ENCODE measurements at regions not wholly inside any gene's neighbourhood (a gene's known extent, or its start where the extent isn't known, plus 50 kb on each side); places are given as distances from the start of the nearest gene placed in this dataset.

DNA sequence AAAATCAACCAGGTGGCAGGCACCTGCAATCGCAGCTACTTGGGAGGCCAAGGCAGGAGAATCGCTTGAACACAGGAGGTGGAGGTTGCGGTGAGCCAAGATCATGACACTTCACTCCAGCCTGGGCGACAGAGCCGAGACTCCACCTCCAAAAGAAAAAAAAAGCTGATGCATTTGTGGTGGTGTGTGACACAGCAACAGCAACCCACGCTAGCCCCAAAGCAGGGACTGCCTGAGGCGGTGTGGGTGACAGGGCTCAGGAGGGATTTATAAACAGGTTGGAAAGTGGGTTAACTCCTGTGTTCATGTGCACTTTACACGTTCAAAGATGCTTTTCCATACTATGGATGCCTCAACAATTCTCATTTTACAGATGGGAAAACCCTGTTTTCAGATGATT is 395.9 kb upstream of the PODXL start:
- no peak for DNase-seq
- no peaks in the 10 kb centered on the region for H3K4me1 Mint-ChIP-seq (ENCODE audit: low read depth)
- no peaks in the 10 kb centered on the region for H3K27me3 Mint-ChIP-seq (ENCODE audit: low read depth)
- no peaks in the 10 kb centered on the region for H3K36me3 Mint-ChIP-seq (ENCODE audit: low read depth)
- H3K9me3 Mint-ChIP-seq (ENCODE audit: insufficient read depth), result no peaks in the 10 kb centered on the region
- ChIA-PET CTCF (no interaction called here), POLR2A (no interaction called here)
- no peak for ATAC-seq
- no peak overlapping the region for H3K4me3 Mint-ChIP-seq
- no peak overlapping the region for H3K27ac Mint-ChIP-seq

- no peak for DNase-seq
- ATAC-seq, result no peak
- no peaks in the 10 kb centered on the region for H3K36me3 Mint-ChIP-seq (ENCODE audit: low read depth)
- H3K27ac Mint-ChIP-seq, result no peak overlapping the region
- H3K4me1 Mint-ChIP-seq (ENCODE audit: low read depth), result no peaks in the 10 kb centered on the region
- POLR2A ChIA-PET, result no interaction called here
- CTCF ChIA-PET, result no interaction called here
- peaks cover 5% of the 10 kb centered on the region for H3K27me3 Mint-ChIP-seq (ENCODE audit: low read depth)
- no peaks in the 10 kb centered on the region for H3K9me3 Mint-ChIP-seq (ENCODE audit: insufficient read depth)
- no peak overlapping the region for H3K4me3 Mint-ChIP-seq
Observed at GRCh38 chr7:131950758-131951157, 394.3 kb upstream of the PODXL start.

DNA sequence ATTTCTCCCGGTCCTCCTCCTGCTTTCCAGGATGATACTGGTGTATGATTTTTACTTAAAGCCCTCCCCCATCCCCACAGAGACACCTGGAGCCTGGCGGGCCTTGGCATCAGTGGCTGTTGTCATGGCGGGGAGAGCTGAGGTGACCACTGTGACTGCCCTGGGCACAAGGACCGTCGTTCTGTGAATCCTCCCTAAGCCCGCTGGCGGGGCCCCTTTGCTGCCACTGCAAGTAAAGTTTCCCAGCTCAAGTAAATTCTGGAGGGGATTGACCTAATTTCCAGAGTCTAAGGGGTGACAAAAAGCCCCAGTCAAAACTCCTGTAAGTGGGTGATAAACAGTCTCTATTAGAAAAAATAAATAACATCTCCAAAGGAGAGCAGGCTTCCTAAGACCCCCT is 393.2 kb upstream of the PODXL start:
- no peak overlapping the region for H3K4me3 Mint-ChIP-seq
- H3K4me1 Mint-ChIP-seq (ENCODE audit: low read depth), result no peaks in the 10 kb centered on the region
- DNase-seq (no peak), ATAC-seq (no peak)
- POLR2A ChIA-PET, result no interaction called here
- no peaks in the 10 kb centered on the region for H3K36me3 Mint-ChIP-seq (ENCODE audit: low read depth)
- peaks cover 5% of the 10 kb centered on the region for H3K27me3 Mint-ChIP-seq (ENCODE audit: low read depth)
- no peak overlapping the region for H3K27ac Mint-ChIP-seq
- CTCF ChIA-PET, result no interaction called here
- H3K9me3 Mint-ChIP-seq (ENCODE audit: insufficient read depth), result no peaks in the 10 kb centered on the region

DNA sequence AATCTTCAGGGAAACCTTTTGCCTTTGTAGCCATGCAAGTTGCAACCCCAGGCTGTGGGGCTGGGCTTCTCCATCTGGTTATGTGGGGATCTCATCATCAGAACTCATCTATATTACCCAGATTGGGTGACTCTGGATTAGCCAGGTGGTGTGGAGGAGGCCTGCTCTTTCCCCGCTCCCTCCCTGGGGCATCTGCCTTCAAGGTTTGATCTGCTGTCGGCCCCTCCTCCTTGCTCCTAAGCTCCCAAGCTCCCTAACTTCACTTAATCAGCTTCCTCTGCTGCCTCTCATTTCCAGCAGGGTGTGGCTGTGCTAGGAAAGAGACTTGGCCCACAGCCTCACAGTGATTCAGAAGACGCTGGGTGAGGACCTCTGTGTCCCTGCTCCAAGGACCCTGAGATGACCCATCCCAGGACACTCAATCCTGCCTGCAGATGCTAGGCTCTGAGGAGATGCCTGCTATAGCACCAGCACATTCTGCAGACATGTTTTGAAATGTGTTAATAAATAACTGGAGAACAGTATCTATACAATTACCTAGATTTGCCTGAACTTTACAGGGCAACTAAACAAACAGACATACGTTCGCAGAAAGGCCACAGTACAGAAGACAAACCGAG is 392.1 kb upstream of the PODXL start:
- CTCF ChIA-PET, result no interaction called here
- H3K27me3 Mint-ChIP-seq (ENCODE audit: low read depth), result peaks cover 5% of the 10 kb centered on the region
- DNase-seq (no peak), ATAC-seq (no peak)
- no peak overlapping the region for H3K4me3 Mint-ChIP-seq
- no peaks in the 10 kb centered on the region for H3K36me3 Mint-ChIP-seq (ENCODE audit: low read depth)
- no peak overlapping the region for H3K27ac Mint-ChIP-seq
- H3K9me3 Mint-ChIP-seq (ENCODE audit: insufficient read depth), result no peaks in the 10 kb centered on the region
- no peaks in the 10 kb centered on the region for H3K4me1 Mint-ChIP-seq (ENCODE audit: low read depth)
- POLR2A ChIA-PET, result no interaction called here

DNA sequence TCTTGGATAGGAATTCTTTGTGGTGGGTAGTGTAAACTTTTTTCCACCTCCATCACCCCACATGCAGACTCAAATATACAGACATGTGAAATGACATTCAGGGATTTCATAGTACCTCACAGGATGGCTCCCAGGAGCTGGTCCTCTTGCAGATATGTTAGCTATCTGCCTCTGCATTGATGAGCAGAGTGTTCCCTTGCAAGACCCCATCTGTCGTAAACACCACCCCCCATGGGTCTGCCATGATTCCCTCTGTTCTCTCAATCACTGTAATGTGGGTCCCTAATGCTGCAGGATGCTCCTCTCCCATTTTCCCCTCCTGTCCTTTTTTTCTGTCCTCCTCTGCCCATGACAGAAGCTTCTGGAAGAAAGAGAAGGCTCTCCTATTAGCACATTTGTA is 391.2 kb upstream of the PODXL start:
- Mint-ChIP-seq H3K4me1 (ENCODE audit: low read depth) (no peaks in the 10 kb centered on the region), H3K27me3 (ENCODE audit: low read depth) (peaks cover 5% of the 10 kb centered on the region), H3K36me3 (ENCODE audit: low read depth) (no peaks in the 10 kb centered on the region), H3K27ac (no peak overlapping the region), H3K4me3 (no peak overlapping the region), H3K9me3 (ENCODE audit: insufficient read depth) (no peaks in the 10 kb centered on the region)
- ChIA-PET POLR2A (no interaction called here), CTCF (interaction anchor here (1.2 kb wide), 1 partner anchor 633 kb away, joined by 3 read pairs; no protein-coding TSS in a partner anchor)
- ATAC-seq, result no peak
- no peak for DNase-seq

- no peaks in the 10 kb centered on the region for H3K4me1 Mint-ChIP-seq (ENCODE audit: low read depth)
Observed at GRCh38 chr7:131945957-131946544, 389.6 kb upstream of the PODXL start.

GRCh38 chr7:131945313-131945911 is 389.0 kb upstream of the PODXL start:
- Mint-ChIP-seq H3K9me3 (ENCODE audit: insufficient read depth) (no peaks in the 10 kb centered on the region), H3K4me3 (no peak overlapping the region), H3K27ac (no peak overlapping the region), H3K27me3 (ENCODE audit: low read depth) (peaks cover 6% of the 10 kb centered on the region), H3K36me3 (ENCODE audit: low read depth) (no peaks in the 10 kb centered on the region), H3K4me1 (ENCODE audit: low read depth) (no peaks in the 10 kb centered on the region)
- CTCF ChIA-PET, result interaction anchor here (0.7 to 1.4 kb wide), 10 partner anchors 10 to 635 kb away, joined by 3 to 12 read pairs (median 3); no protein-coding TSS in a partner anchor
- DNase-seq, result peak; percentile 60
- POLR2A ChIA-PET, result no interaction called here
- peak; percentile 88 for ATAC-seq

More at GRCh38 chr7:131945957-131946544, 389.6 kb upstream of the PODXL start:
- POLR2A ChIA-PET, result no interaction called here
- no peak overlapping the region for H3K27ac Mint-ChIP-seq
- peaks cover 5% of the 10 kb centered on the region for H3K27me3 Mint-ChIP-seq (ENCODE audit: low read depth)
- no peak for ATAC-seq
- no peak overlapping the region for H3K4me3 Mint-ChIP-seq
- CTCF ChIA-PET, result interaction anchor here (0.9 to 1.4 kb wide), 7 partner anchors 10 to 634 kb away, joined by 3 to 12 read pairs (median 3); no protein-coding TSS in a partner anchor
- no peaks in the 10 kb centered on the region for H3K36me3 Mint-ChIP-seq (ENCODE audit: low read depth)
- no peak for DNase-seq
- no peaks in the 10 kb centered on the region for H3K9me3 Mint-ChIP-seq (ENCODE audit: insufficient read depth)

DNA sequence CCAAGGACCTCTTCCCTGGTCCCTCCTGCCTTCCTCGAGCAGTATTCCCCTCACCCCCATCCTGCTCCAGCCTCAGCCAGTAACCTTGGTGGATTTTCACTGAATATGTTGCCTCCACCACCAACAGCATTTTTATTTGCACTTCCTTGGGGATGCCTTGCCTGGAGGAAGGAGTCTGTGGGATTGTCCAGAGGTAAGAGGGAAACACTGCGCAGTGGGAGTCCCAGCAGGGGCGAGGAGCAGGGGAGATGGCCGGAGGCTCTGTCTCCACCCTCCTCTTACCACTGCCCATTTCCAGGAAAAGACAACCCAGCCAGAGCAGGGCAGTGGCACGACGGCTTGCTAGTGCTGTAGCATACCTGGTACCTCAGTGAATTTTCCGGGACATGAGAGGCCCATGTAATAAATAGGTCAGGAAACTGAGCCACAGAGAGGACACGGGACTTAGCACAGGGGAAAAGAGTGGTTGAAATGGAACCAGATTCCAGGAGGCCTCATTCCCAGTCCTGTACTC is 388.2 kb upstream of the PODXL start:
- Mint-ChIP-seq H3K27ac (no peak overlapping the region), H3K9me3 (ENCODE audit: insufficient read depth) (no peaks in the 10 kb centered on the region), H3K4me1 (ENCODE audit: low read depth) (no peaks in the 10 kb centered on the region), H3K36me3 (ENCODE audit: low read depth) (no peaks in the 10 kb centered on the region), H3K4me3 (no peak overlapping the region), H3K27me3 (ENCODE audit: low read depth) (peaks cover 8% of the 10 kb centered on the region)
- ChIA-PET POLR2A (no interaction called here), CTCF (interaction anchor here (0.7 to 1.4 kb wide), 8 partner anchors 11 to 636 kb away, joined by 3 to 12 read pairs (median 4); no protein-coding TSS in a partner anchor)
- ATAC-seq (no peak), DNase-seq (no peak)

DNA sequence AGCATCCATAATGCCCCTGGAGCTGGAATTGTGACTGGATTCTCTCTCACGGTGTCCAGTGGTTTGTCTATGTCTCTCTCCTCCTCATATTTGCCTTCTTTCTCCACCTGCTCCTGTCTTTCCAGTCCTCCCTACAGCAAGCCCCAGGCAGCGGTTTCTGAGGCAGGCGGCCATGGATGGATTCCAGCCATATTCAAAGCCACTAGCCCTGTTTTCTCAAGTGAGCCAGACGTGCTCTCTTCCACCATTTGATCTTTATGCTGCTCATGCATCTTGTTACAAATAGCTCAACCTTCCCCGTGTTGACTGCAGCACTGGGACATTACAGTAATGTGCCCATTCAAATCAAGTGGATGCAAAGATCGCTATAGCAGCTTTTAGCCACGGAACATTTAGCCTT is 387.2 kb upstream of the PODXL start:
- no peaks in the 10 kb centered on the region for H3K4me1 Mint-ChIP-seq (ENCODE audit: low read depth)

DNA sequence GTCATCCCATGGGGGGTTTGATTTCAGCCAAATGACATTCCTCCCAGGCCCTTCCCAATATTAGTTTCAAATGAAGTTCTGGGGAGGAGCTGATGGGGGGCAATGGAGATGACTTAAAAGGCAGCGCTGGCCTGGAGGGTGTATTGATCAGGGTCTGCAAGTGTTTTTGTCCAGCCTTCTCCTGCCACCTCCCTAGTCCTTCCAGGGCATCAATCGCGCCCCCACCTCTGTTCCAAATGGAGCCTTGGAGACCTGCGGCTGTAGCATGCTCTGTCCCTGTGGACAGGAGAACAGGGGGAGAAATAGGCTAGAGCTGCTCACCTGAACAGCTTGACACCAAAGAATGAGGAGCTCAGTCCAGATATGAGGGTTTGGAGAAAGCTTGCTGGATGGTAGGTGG is 386.8 kb upstream of the PODXL start:
- Mint-ChIP-seq H3K4me1 (ENCODE audit: low read depth) (no peaks in the 10 kb centered on the region), H3K9me3 (ENCODE audit: insufficient read depth) (no peaks in the 10 kb centered on the region), H3K4me3 (no peak overlapping the region), H3K27ac (no peak overlapping the region), H3K36me3 (ENCODE audit: low read depth) (no peaks in the 10 kb centered on the region), H3K27me3 (ENCODE audit: low read depth) (peaks cover 8% of the 10 kb centered on the region)
- DNase-seq (no peak), ATAC-seq (no peak)
- ChIA-PET CTCF (interaction anchor here (1.3 kb wide), 1 partner anchor 637 kb away, joined by 3 read pairs; no protein-coding TSS in a partner anchor), POLR2A (no interaction called here)

More for the DNA sequence above, 387.2 kb upstream of the PODXL start:
- Mint-ChIP-seq H3K27me3 (ENCODE audit: low read depth) (peaks cover 8% of the 10 kb centered on the region), H3K9me3 (ENCODE audit: insufficient read depth) (no peaks in the 10 kb centered on the region), H3K27ac (no peak overlapping the region), H3K4me3 (no peak overlapping the region), H3K36me3 (ENCODE audit: low read depth) (no peaks in the 10 kb centered on the region)
- ATAC-seq (no peak), DNase-seq (no peak)
- ChIA-PET POLR2A (no interaction called here), CTCF (interaction anchor here (1.3 kb wide), 1 partner anchor 637 kb away, joined by 3 read pairs; no protein-coding TSS in a partner anchor)

GRCh38 chr7:131942287-131943150 is 386.1 kb upstream of the PODXL start:
- peaks cover 8% of the 10 kb centered on the region for H3K27me3 Mint-ChIP-seq (ENCODE audit: low read depth)
- no peaks in the 10 kb centered on the region for H3K9me3 Mint-ChIP-seq (ENCODE audit: insufficient read depth)
- H3K4me1 Mint-ChIP-seq (ENCODE audit: low read depth), result no peaks in the 10 kb centered on the region
- ATAC-seq (no peak), DNase-seq (no peak)
- CTCF ChIA-PET, result interaction anchor here (1.3 kb wide), 1 partner anchor 638 kb away, joined by 3 read pairs; no protein-coding TSS in a partner anchor
- POLR2A ChIA-PET, result no interaction called here
- no peak overlapping the region for H3K27ac Mint-ChIP-seq
- no peak overlapping the region for H3K4me3 Mint-ChIP-seq
- no peaks in the 10 kb centered on the region for H3K36me3 Mint-ChIP-seq (ENCODE audit: low read depth)
